DMS 273 (cell line): ENCODE measurements at regions not wholly inside any gene's neighbourhood (a gene's known extent, or its start where the extent isn't known, plus 50 kb on each side); places are given as distances from the start of the nearest gene placed in this dataset.

Experiments used
- DNase-seq: peaks from one replicate; lab custom pipeline; 2025; ENCODE audit not compliant: unreplicated experiment; lab: John Stamatoyannopoulos, UW

DNA sequence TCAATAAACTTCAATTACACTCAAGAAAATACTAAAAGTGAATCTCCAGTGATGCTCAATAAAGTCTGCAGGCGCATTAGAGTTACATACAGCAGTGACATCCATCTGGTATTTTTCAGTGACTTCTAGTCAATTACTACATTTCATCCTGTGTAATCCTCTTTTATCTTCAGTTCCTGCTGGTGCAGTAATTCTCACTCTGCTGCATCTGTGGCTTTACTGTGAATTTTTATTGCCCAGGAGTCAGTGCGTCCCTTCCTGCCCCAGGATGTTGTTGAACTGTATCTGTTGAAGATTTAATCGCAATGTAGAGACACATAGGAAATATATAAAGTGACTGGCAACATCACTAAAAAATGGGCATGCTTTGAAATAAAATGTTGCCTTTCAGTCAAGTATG lies 196.3 kb upstream of the TMTC4 start:
- no peak for DNase-seq

DNA sequence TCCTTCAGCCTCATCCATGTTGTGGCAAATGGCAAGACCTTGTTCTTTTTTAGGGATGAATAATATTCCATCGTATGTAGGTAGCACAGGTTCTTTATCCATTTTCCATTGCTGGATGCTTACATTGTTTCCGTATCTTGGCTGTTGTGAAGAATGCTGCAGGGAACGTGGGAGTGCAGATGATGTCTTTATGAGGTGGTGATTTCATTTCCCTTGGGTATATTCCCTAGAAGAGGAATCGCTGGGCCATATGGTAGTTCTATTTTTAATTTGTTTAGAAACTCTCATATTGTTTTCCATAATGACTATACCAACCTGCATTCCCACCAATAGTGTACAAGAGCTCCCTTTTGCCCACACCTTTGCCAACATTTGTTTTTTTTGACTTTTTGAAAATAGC lies 186.3 kb upstream of the TMTC4 start:
- peak; percentile 51 for DNase-seq

DNA sequence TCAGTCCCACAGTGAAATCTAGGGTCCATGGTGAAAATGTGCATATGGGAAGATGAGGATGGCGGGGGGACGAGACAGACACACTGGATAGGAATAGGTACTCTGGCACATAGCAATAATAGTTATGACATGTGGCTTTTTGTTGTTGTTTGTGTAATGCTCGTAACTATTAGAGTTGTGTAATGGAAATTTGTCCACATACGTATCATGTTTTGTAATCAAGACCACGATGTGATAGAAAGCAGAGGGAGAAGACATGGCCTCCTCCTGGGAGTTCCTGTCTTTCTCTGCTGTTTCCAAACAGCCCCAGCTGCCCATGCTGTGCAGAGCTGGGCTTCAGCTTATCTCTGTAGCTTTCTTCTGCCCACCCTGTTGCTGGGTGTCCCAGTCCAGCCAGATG lies 185.3 kb upstream of the TMTC4 start:
- no peak for DNase-seq

DNA sequence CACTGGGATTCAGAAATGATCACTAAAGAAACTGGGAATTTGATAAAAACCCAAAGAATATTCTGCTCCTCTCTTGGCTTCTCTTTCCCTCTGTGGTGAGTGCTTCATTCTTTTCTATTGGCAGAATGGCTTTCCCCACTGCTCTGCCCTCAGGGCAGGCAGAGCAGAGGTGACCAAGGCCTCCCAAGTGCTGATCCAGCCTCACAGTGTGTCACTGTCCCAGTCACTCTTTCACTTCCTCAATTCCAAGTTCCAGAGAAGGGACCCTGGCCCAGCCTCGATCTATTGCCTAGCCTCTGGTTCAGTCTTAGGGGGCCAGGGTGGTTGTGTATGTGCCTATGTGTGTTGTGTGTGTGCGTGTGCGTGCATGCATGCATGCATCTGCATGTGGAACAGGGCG lies 180.6 kb upstream of the TMTC4 start:
- no peak for DNase-seq

DNA sequence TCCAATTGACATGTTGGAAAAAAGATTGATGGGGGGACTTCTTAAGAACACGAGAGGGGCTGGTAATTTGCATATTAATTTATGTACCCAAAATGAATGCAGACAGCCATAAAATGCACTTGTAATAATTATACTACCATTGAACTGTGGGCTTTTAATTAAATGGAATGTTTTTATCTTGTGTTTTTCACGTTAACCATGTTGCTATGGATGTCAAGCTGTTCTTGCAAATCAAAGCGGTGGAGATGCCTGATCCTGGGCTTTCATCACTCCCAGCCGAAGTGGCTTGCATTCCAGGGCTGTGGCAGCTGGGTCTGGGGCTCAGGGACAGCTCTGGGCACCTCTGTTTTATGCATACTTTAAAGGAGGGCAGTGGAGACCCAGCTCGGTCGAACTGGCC lies 179.4 kb upstream of the TMTC4 start:
- DNase-seq = peak; percentile 3

DNA sequence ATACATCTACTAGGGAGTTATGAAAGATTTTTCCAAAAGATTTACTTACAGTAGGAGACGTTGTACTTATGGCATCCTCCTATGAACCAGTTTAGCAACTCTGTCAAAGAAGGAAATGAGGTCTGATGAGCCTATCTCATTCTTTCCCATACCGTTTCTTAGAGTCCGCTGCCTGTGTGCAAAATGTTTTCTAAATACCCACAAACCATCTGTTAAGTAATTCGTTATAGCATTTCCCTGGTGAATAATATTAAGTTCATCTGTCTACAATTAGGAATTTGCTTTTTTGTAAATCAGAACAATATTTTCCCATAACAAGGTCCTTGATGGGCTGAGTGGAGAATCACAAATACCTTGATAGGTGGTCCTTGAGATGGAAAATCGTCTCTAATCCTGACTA lies 178.8 kb upstream of the TMTC4 start:
- DNase-seq = no peak

DNA sequence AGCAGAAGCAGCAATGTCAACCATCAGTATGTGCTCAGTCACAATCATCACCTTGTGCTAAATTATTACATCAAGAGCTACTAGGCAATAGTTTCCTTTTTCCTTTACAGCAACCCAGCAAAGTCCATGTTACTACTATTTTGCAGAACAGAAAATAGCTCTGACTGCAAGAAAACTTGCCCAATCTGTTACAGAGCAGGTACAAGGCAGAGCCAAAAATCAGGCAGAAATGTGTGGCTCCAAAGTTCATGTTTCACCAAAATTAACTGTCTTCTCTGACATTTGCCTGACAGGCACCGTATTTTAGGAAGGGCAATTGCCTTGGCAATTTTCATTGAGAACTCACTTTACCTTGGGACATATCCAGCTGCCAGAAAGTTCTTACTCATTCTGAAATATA lies 177.6 kb upstream of the TMTC4 start:
- DNase-seq = no peak

DNA sequence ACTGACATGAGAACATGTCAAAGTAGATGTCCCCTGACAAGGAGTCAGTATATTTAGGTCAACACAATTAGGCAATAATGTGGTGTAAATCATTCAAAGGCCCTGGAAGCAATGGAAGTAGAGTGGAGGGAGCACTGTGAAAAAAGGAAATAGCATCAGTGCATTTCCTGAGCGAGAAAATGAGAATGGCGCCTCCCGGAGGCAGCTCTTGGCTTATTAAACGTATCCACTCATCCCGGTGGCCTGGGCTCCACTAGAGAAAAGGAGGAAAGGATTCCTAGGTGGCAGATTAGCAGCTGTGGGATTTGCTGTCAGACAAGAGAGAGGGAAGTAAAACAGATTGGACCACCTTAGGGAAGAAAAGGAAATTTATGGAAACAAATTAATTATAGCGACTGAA lies 173.7 kb upstream of the TMTC4 start:
- no peak for DNase-seq

DNA sequence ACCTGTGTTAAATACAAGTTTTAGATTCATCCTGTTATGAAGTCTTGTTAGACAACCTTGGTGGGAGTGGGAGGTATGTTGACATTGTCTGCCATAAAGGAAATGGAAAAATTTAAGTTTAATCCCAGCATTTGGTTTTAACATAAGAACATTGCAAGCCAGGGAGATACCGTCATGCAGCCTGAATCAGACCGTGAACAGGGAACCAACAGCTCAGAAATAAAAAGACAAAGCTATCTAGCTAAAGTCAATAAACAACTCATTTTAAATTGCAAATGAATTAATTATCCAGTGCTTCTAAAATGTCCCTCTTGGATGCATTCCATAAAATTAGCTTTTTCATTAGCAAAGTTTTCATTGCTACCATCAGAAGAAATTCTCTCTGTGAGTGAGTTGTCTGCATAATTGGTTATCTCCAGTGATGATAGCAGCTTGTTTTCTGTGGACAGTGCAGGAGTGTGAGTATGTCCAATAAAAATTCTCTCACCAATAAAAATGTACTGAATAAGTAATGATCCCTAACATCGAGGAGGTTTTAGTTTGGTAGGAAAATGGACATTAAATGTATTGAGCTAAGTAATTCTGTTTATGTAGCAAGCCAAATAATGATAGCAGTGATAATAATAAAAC lies 170.6 kb upstream of the TMTC4 start:
- DNase-seq = no peak

DNA sequence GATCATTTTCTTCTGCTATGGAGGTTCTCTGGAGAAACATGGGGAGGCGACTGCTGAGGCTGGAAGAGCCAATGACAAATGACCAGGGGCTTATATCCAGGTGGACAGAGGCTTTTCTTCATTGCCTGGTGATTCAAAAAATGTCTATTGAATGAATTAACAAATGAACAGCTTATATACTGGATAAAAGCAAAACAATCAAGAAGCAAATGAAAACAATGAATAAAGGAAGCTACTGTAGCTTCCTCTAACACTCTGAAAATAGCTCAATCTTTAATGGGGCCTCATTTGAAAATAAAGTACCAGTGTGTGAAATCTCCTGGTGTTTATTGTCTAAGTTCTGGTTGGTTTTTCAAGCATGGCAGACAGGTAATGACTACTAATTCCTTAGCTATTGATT lies 167.5 kb upstream of the TMTC4 start:
- DNase-seq = no peak

DNA sequence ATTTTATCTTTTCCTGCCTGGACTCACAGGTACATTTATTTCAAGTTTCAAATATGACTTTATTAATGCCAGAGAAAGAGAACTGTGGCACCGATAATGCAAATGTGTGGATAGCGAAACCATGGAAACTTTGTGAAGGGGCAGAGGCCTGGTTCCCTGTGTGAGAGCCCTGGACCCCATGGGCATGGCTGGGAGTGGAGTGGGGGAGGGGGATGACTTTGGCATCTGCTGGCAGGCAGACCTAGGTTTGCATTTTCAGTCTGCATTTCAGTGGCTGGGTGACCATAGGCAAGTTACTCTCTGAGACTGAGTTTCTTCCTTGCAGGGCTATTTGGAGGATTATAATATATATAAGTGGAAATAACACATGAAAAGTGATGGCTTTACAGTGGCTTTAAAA lies 163.8 kb upstream of the TMTC4 start:
- DNase-seq = no peak

DNA sequence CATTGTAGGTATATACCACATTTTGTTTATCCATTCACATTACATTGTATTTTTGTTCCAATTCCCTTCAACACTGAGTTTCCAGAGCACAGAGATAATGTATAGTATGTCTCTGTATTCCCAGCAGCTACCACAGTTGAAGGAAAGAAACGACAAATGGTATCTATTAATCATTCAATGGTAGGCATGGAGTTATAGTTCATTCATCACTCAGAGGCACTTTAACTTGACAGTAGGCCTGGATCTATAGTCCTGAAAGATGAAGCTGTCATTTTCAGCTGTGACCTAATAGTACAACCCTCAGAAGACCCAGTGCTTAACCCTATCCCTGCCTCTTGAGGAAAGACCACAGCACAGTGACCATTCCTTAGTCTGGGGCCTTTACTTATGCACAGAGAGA lies 163.0 kb upstream of the TMTC4 start:
- DNase-seq = no peak

DNA sequence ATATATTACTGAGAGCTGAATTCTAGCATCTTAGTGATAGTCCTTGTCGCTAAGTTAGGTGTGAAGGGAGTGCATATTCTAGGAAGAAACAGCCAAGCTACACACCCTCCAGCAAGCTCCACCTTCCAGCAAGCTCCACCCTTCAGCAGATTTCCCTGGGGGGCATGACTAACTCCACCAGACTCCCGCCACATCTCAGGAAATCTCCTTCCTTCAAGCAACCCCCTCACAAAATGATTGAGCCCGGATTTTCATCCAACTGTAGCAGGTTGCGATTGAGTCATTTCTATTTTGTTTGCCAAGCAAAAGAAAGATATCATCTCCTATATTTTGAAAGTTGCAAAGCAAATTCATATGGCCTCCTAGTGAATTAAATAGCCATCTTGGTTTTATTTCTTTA lies 162.1 kb upstream of the TMTC4 start:
- no peak for DNase-seq

DNA sequence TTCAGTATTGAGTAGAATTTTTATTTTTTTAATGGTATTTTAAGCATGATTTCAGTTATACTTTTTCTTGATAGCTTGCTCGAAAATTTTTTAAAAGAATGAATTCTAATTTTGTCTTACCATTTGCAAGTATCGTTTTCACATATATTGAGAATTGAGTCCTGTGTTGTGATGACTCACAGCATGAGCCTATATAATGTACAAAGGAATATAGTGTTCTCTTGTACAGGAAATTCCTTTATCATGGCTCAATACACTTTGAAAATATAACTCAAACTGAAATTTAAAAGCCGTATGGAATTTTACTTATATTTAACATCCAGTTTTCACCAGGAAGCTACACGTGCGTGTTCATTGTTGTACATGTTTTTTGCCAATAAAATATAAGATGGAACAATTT lies 161.1 kb upstream of the TMTC4 start:
- DNase-seq = no peak

DNA sequence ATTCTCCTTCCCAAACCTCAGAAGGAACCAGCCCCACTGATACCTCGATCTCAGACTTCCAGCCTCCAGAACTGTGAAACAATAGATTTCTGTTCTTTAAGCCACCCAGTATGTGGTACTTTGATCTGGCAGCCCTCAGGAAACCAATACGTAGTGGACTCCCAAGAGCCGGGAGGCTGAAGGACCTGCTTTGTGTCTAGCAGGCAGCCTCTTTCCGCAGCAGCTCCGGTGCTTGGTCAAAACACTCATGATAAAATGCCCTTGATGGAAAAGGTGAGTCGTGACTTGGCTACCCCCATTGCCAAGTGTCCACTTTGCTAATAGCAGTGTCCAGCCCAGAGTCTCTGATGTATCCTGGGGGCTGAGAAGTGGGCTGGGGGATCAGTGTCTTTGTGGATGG lies 158.8 kb upstream of the TMTC4 start:
- no peak for DNase-seq

DNA sequence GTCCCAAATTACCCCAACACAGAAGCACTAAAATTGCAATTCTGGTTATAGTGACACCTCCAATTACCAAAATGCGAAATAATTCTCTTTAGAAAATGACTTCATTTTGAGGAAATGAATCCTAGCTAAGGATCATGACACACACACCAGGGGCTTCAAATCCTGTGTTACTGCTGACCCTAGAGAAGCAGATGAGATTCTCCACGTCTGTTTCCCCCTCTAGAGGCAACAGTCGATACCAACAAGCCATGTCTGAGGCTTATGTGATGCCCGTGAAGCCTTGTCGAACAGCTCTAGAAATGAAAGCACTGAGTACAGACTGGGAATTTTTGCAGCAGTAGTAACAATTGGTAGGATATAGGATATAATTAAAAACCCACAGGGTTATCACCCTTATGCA lies 153.6 kb upstream of the TMTC4 start:
- peak; percentile 24 for DNase-seq

DNA sequence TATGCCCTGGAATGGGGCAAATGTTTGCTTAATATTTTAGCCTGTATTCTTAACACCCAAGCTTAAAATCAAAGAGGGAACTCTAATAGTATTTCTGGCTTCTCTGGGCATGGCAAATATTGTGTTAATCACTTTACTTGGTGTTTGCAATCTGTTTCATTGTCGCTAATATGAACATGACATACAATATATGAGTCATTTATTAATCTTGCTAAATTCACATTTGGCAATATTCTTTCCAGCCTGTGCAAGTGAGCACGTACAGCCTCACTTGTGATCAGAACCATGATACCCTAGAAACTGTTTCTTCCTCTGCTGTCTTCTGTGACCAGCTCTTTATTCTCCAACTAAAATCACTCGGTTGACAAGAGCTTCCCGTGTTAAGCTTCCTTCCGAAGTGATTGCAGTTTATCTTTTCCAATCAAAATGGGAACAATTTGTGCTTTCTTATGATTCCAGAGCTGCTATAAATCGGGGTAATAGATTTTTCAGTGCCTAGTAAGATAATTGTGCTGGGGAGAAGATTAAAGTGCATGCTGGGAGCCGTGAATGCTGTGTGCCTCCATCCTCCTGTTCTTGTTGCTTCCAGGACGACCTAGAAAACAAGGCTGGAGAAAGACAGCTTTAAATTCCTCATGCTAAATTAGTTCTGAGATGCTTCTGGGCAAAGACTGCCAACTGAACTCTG lies 153.0 kb upstream of the TMTC4 start:
- no peak for DNase-seq

DNA sequence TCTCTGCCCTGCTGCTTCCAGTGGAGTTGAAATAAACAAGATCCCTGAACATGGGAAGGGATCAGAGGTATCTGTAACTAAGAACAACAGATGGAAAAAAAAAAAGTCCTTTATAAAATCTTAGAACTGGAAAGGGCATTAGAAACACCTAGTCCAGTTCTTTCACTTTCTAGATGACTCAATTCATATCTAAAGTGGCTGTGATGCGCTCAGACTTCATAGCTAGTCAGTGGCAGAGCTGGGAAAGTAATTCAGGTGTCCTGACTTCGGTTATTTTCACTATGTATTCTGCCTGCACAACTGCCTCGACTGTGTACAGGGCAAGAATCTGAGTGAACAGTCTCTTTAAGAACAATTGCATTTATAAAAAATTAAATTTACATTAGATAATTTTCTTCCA lies 151.8 kb upstream of the TMTC4 start:
- DNase-seq = no peak

DNA sequence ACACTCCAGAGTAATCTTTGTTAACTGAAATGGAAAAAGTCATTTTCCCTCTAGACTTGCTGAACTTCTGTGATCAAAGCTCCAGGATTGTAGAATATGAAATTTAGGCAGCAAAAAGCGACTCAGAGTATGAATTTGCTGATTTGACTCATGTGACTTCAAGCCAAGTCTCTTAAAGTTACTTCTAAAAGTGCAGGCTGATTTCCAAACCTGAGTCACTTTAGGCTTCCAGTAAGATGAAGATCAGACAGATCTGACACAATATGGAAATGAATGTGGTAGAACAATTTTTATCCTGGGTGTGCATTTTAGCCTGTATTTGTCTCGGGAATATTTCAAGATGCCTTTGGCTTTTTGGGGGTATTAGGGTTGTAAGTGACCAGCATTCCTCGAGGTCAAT lies 151.0 kb upstream of the TMTC4 start:
- DNase-seq = no peak

DNA sequence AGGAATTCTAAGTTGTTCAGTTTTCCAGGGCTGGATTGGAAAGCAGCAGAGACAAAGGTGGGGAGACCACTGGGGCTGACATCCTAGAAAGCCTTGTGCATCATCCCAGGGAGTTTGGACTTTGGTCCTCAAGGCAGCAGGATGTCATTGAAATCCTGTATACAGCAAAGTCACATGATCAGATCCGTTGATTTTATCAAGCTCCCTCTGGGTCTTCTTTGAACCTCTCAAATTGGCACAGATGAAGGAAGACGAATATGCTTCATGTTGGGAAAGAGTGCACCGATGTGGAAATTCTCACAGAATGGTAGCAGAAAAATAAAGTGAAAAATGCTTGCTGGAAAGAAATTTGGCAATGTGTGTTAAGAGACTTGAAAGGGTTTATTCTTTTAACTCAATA lies 149.8 kb upstream of the TMTC4 start:
- no peak for DNase-seq

DNA sequence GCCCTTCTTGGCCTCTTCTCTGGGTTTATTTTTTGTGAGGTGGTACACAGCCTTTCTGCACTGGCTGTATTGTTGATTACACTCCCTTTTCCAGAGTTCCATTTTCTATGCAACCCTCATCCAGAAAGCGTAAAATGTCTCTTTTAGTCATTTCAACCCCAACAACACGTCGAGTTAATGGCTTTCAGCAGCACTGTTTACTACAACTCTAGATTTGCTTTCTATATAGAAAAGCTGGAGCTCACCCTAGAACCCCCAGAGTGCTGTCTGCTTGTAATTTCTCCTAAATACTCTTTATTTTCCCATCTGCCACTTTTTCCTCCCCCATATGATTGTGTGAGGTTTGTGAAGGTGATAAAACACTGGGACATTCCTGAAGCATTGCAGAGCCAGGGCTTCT lies 148.9 kb upstream of the TMTC4 start:
- DNase-seq = no peak

DNA sequence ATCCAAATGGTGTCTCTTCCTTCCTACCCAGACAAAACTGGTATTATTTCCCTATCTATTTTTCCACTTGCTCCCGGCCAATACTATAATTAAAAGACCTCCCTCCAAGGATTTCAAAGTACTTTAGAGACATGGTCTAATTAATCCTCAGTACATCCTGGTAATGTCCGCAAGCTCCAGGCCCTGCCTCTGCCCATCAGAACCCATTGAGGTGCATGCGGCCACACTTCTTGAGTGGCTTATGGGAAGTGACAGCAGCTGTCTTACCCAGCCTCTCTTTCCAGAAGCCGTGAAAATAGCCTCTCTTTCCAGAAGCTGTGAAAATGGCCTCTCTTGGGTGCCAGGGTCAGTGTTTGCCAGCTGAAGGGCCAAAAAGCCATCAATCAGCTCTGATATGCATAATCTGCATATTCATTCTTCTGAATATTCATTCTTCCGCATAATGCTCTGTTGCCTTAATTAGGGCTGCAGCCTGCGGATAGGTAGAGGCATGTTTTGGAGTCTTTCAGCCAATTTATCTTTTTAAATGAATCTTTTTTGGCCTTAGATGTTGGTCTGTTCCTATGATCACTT lies 148.4 kb upstream of the TMTC4 start:
- DNase-seq = no peak

DNA sequence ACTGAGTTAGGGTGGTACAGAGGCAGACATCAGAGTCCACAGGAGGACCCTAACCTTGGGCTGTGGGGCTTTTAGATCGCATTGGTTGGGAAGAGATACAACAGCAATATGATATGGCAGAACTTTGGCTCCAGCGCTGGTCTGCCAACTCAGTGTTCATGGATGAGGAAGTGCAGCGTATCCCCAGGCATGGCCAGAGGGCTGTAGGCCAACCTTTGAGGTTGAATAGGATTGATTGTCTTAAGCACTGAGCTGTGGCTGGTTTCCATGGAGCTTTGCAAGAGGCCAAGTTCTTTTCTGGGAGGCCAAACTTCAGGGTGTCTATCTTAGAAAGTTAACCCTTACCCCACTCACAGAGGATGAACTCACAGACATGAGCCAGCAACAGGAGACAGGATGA lies 144.1 kb upstream of the TMTC4 start:
- no peak for DNase-seq
